Tongue (tissue), 1 donor: ENCODE measurements at regions not wholly inside any gene's neighbourhood (a gene's known extent, or its start where the extent isn't known, plus 50 kb on each side); places are given as distances from the start of the nearest gene placed in this dataset.
A peak's percentile ranks its signal among the peaks of the same experiment; 100 is the strongest.

ENCODE experiments used
- DNase-seq: peaks from one replicate; pipeline ENCODE4 v3.0.0-alpha.2; 2015

DNA sequence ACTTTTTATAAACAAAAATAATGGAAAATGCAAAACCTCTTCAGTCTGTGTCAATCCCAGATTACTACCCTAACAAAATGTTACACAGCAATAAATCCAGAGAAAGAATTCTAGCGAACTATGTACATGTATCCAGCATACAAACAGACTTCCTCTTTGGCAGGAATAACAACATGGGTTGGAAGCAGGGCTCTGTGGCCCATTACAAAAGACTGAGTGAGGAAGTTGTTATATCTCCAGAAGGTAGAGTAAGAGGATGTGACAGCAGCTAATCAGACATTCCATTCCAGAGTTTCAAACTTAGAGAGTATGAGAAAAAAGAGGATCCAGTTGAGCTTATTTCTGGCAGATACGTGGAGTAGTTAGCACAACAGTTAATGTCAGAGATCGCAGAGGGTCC, 294.0 kb upstream of the PLSCR5 start:
- DNase-seq: no peak

GRCh38 chr3:146896711-146897110, 291.6 kb upstream of the PLSCR5 start:
- no peak for DNase-seq

GRCh38 chr3:146895026-146895749, 290.0 kb upstream of the PLSCR5 start:
- peak; percentile 12 for DNase-seq

DNA sequence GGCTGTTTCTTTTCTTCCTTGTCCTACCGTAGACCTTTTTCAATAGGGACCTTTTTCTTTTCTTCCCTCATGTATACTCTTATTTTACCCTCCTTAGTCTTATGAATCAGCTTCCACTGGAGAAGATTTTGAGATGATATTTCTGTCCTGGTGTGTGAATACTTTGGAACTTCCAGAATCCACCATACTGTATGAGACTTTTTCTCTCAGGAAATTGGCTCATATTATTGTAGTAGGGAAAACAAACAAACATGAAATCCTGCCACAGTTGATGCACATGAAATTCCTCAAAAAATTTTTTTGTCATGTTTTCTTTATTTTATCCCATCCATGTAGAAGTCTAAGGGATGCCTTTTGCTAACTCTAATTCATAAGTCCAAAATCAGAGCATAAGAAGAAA, 289.3 kb upstream of the PLSCR5 start:
- DNase-seq: no peak

DNA sequence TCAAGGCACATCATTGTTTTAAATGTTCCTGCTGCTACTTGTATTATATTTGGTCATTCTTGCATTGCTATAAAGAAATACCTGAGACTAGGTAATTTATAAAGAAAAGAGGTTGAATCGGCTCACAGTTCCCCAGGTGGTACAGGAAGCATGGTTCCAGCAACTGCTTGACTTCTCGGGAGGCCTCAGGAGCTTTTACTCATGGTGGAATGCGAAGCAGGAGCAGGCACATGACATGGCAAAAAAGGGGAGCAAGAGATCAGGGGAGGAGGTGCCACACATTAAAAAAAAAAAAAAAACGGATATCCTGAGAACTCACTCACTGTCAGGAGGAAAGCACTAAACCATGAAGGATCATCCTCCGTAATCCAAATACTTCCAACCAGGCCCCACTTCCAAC, 286.9 kb upstream of the PLSCR5 start:
- DNase-seq: no peak

DNA sequence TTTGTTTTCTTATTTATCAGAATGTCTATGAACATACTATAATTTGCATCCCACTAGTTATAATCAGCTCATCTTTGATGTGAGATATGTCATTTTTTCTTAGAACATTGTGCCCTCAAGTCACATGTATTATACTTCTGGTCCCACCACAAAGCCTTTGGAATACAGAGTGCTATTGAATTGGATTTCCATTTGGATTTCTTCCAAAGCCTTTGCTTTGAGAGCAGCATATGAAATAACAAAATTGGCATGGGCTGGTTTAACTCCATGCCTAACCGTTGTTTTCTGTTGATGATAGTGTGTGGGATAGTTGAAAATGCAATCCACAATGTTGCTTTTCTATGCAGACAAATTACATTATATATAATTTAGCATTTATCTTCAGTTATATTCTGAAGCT, 284.5 kb upstream of the PLSCR5 start:
- peak; percentile 28 for DNase-seq

GRCh38 chr3:146888176-146888575, 283.0 kb upstream of the PLSCR5 start:
- no peak for DNase-seq

DNA sequence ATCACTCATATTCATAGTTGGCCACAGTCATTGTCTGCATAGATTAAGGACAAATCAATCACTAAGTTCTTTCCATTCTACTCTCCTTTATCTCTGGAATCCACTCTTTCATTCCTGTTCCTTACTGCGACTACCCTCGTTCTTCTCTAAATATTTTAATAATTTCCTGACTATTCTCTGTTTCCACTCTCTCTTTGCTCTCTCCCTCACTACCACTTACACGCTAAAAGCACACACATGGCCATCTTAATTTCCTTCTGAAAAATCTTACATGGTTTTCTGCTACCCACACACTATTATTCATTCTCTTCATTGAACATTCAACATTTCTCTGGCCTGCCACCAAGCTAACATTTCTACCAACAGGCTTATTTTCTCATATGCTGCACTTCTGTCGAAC, 279.6 kb upstream of the PLSCR5 start:
- no peak for DNase-seq

- no peak for DNase-seq
Observed at GRCh38 chr3:146884296-146884695, 279.1 kb upstream of the PLSCR5 start.

DNA sequence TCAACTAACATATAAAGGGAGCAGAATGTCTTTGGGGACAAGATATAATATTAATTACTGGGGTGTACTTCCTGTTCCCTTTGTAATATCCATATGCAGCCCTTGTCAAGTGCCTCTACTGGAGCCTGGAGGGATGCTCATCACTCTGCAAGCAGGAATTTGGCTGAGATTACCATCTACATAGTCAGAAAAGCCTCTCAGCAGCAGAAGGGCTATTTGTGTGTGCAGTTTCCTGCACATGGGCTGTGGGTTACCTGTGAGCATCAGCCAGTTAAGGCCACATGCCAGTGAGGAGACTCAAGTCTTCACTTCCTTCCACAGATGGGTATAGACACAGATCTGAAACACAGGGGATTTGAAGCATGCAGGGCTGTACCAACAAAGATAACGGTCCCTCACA, 278.1 kb upstream of the PLSCR5 start:
- DNase-seq: no peak

DNA sequence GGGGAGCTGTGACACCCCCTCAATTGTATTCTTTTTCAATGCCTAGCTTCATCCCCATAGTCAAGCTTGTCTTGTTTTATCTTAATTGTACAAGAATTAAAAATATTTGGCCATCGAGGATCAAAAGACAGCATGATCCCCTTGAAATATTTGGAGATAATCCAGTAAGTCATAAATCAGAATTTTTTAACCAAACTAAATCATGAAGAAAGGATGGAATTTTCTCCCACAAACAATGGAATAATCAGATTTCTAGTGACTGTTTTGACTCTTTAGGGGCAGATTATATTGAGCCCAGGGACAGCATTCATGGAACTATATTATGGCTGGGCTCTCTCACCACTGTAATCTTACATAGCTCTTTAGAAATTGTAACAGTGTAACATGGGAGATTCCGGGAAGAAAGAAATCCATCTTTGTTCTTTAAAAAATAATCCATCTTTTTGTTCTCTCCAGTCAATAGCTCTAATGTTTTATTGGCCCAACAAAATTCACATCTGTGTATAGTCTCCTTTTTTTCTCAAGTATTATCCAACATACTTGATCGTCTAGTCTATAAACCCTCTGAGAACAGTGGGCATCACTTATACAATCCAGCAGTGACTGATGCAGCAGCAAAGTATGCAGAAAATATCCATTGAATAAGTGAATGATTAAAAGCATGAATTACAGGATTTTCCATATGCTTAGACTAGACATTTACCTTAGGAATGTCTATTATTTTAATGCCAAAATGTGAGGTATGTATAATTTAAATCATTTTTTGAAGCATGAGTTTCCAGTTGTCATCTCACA, 277.0 kb upstream of the PLSCR5 start:
- DNase-seq: no peak

DNA sequence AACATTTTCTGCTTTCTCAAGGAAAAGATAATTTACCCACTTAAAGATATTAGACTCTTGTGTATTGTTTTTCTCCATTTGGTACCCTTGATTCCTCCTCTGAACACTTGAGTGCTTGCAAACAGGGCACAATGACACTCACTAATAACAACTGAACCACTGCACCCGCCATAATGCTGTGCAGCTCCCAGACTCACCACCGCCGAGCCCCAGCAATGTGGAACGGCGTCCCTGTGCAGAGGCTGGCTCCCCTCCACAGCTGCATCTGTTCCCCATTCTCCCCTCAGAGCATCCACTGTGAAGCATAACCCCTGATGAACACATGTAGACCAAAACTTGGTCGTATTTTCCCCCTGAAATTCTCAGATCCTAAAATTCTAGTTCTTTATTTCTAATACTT, 276.2 kb upstream of the PLSCR5 start:
- no peak for DNase-seq

DNA sequence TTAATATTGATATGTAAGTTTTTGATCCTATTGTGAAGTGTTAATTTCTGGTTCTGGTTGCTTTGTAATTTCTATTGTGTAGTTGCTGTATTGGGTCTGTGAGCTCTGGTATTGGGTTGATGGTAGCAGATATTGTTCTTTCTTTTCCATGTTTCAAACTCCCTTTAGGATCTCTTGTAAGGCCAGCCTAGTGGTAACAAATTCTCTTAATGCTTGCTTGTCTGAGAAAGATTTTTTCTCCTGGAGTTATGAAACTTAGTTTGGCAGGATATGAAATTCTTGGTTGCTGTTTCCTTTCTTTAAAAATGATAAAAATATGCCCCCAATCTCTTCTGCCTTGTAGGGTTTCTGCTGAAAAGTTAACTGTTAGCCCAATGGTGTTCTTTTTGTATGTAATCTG, 268.6 kb upstream of the PLSCR5 start:
- no peak for DNase-seq

GRCh38 chr3:146865175-146865755, 260.1 kb upstream of the PLSCR5 start:
- DNase-seq: peak; percentile 70

DNA sequence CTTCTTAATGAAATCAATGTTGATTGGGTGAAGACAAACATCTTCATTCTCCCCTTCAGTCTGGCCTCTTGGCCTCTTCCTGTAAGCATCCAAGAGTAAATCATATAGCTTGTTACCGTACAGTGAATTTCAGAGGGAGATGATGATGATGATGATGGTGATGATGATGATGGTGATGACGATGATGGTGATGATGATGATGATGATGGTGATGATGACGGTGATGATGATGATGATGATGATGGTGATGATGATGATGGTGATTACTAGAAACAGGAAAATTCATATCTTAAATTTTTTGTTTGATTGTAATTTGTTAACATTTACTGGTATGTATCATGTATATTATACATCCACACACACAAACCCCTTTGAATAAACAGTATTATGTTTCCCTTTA, 256.1 kb upstream of the PLSCR5 start:
- DNase-seq: no peak

DNA sequence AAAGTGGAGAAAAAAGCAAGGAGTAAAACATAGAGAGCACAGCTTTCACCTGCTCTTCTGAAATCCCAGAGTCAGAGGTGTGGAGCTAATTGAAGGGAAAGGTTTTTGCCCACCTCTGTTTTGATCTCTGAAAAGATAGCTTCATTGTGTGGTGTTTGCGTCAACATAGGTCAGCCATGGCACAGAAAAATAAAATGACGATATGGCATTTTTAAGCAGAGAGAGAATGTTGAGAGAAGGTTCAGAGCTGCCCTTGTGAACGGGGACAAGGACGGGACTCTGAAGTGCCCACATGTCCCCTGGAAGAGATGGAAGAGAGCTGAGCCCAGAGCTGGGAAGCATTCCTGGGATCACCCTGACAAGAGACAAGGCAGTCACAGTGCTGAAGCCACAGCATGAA, 249.4 kb upstream of the PLSCR5 start:
- DNase-seq: no peak

DNA sequence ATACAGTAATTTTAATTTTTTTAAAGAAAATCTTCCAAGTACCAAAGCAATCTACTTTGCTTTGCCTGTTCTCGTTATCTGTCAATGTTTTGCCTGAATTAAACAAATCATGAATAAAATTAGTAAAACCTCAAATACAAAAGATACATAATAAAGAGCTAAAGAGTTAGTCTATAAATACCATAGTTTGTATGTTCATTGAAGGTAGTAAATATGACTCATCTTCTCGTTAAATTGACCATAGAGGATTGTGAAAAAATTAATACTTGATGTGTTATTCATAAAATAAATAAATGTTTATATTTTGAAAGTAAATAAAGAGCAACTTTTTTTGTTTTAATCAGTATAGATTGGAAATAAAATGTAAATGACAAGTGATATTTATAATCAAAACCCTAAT, 246.5 kb upstream of the PLSCR5 start:
- DNase-seq: no peak

- DNase-seq: peak; percentile 10
Observed at GRCh38 chr3:146845361-146845760, 240.2 kb upstream of the PLSCR5 start.

DNA sequence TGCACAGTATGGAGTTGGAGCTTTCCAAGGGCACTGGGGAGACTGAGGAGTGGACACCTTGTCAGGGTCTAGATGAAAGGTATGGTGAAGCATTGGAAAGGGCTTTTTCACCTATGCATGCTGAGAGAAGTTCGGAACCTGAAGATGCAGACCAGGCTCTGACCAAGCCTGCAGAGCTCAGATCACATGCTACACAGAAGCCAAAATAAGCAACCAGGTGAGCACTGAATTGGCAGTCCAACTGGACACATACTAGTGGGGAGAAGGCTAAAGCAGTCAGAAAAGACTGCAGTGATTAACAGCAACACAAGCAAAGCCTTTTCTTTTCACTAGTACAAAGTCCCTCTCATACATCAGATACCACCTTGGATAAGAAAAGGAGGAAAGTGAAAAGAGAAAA, 238.3 kb upstream of the PLSCR5 start:
- DNase-seq: no peak

DNA sequence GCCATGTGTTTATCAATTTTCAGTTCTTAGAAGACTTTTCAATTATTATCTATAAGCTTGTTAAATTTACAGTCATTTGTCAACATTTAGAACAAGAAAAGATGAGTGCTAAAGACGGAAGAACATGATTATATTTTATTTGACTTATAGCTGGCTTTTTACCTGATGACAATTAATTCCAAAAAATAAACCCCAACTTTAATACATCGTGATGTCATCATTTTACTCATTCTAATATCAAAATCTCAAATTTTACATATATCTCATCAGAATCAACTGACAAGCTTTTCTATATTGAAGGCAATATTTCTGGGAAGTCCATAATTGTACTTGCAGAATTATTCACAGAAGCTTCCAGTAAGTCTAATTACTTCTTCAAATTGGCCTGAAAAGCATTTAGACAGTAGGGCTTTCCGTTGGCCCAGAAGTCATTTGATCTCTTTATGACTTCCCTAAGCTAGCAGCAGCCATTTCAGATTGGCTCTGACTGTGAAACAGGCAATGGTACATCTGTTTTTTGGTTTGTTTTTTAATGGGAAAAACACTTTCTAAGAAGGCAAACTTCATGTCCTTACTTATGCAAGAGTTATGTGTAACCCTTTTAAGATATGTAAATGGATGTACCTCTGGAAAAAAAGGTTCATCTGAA, 234.7 kb upstream of the PLSCR5 start:
- DNase-seq: peak; percentile 10

GRCh38 chr3:146838221-146838620, 233.1 kb upstream of the PLSCR5 start:
- no peak for DNase-seq

- DNase-seq: peak; percentile 27
Observed at GRCh38 chr3:146834917-146835316, 229.8 kb upstream of the PLSCR5 start.

DNA sequence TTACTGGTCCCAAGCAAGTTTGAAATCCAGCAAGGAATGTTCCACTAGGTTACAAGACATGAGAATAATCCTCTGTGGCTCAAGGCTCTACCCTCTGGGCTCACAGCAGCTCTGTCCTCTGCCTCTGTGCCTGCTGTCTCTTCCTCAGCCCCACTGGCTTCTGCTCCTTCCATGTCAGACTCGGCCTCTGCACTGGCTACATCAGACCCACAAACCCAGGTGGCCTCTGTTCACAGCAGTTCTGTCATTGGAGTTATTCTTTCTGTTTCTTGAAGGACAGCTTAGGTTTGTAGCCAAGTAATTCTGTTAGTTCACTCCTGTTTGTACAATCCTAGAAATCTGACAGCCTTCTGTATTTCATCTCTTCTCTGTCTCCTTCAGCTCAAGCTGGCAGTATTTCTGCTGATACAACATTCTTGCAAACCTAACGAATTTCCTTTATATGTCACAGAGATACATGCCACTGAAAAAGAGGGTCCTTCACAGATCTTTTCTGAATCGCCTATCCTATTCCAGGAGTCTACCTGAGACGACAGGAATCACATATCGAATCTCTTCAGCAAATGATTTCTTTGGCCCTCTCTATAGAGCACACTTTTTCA, 227.8 kb upstream of the PLSCR5 start:
- no peak for DNase-seq
